ENCODE measurements at regions not wholly inside any gene's neighbourhood (a gene's known extent, or its start where the extent isn't known, plus 50 kb on each side); places are given as distances from the start of the nearest gene placed in this dataset.

DNA sequence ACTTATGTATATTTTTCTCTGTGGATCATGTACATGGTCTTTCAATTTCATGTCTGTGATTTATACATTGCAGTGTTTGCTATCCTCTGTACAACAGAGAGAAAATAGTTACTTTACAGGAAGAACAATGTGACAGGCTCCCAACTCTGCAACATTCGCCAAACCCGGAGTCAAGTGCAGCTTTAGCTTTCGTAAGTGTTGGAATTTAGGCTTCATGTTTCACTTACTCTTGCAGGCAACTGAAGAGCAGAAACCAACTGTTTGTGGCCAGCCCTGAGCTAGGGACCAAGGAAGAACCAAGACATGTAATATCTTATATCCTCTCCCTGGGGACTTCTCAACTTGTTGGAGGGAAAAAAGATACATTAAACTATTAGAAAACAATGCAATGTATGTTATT lies 147.9 kb downstream of the C5orf15 start:
- DNase-seq (ENCODE audit: extremely low spot score): no peak
- Histone ChIP-seq H3K27me3 (peaks cover 0 to 4% (median 0%) of the 10 kb centered on the region in 4 donors), H3K4me3 (no peak overlapping the region), H3K9me3 (no peaks in the 10 kb centered on the region), H3K36me3 (no peaks in the 10 kb centered on the region), H3K4me1 (peaks cover 8 to 19% (median 17%) of the 10 kb centered on the region in 4 donors), H3K27ac (replicated peaks in 1 of 4) (no peak overlapping the region)
- 43% methylated on average over 3 of the region's 3 CpGs for WGBS
- intact Hi-C loops (cut with DNase I): no loop called here
- TF ChIP-seq POLR2AphosphoS5 (IDR thresholded peaks at IDR 0.05) (no peak), CTCF (IDR thresholded peaks at IDR 0.05) (no peak), EP300 (IDR thresholded peaks at IDR 0.05) (no peak), POLR2A (IDR thresholded peaks at IDR 0.05; ENCODE audit: low read depth) (no peak)

- H3K27ac ChIP-seq (replicated peaks in 1 of 4): no peak overlapping the region
- no peak overlapping the region for H3K4me3 ChIP-seq
- DNase-seq (ENCODE audit: extremely low spot score): no peak
Observed at GRCh38 chr5:133819977-133820471, 148.4 kb downstream of the C5orf15 start.

DNA sequence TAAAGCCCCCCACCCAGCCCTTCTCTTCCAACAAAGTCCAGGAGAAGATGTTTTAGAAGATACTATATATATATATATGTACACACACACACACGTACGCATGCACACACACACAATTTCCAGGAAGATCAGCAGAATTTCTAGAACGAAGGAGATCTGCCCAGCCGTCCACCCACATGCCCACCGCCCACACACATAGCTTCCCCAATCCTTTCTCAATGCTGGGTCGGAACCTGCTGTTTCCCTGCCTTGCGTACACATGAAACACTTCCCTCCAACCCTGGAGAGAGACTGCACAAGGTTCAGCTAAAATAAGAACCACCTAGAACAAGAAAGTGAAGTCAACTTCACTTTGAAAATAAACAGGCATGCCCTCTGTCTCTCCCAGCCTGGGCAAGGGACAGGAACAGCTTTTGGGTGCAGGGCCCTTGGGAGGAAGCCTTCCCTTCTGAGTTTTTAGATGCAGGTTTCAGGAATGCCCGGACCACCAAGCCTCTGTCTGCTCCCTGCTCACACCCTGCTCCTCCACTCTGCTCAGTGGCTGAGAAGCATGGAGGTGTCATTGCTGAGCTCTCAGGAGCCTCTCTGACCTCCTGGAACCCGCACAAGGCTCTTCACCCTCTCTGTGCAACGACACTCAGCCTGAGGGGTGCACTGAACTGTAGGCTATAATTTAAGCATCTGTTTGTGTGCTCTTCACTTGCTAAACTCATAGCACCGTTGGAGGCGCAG lies 149.4 kb downstream of the C5orf15 start:
- no peak overlapping the region for H3K27ac ChIP-seq (replicated peaks in 1 of 4)
- H3K4me1 ChIP-seq: peaks cover 8 to 19% (median 17%) of the 10 kb centered on the region in 4 donors
- TF ChIP-seq POLR2AphosphoS5 (IDR thresholded peaks at IDR 0.05) (no peak), CTCF (IDR thresholded peaks at IDR 0.05) (no peak), POLR2A (IDR thresholded peaks at IDR 0.05; ENCODE audit: low read depth) (no peak), EP300 (IDR thresholded peaks at IDR 0.05) (no peak)
- H3K9me3 ChIP-seq: no peaks in the 10 kb centered on the region
- no peak for DNase-seq (ENCODE audit: extremely low spot score)
- H3K36me3 ChIP-seq: no peaks in the 10 kb centered on the region
- WGBS: 77% methylated on average over 12 of the region's 12 CpGs
- H3K27me3 ChIP-seq: peaks cover 0 to 4% (median 0%) of the 10 kb centered on the region in 4 donors
- intact Hi-C loops (cut with DNase I): no loop called here
- H3K4me3 ChIP-seq: no peak overlapping the region

More at GRCh38 chr5:133819977-133820471, 148.4 kb downstream of the C5orf15 start:
- H3K9me3 ChIP-seq: no peaks in the 10 kb centered on the region
- intact Hi-C loops (cut with DNase I): no loop called here
- no peaks in the 10 kb centered on the region for H3K36me3 ChIP-seq
- peaks cover 8 to 19% (median 17%) of the 10 kb centered on the region in 4 donors for H3K4me1 ChIP-seq
- peaks cover 0 to 4% (median 0%) of the 10 kb centered on the region in 4 donors for H3K27me3 ChIP-seq
- 44% methylated on average over 11 of the region's 11 CpGs for WGBS
- no peak for TF ChIP-seq CTCF (IDR thresholded peaks at IDR 0.05)
- no peak for TF ChIP-seq POLR2AphosphoS5 (IDR thresholded peaks at IDR 0.05)
- no peak for TF ChIP-seq EP300 (IDR thresholded peaks at IDR 0.05)
- no peak for TF ChIP-seq POLR2A (IDR thresholded peaks at IDR 0.05; ENCODE audit: low read depth)

DNA sequence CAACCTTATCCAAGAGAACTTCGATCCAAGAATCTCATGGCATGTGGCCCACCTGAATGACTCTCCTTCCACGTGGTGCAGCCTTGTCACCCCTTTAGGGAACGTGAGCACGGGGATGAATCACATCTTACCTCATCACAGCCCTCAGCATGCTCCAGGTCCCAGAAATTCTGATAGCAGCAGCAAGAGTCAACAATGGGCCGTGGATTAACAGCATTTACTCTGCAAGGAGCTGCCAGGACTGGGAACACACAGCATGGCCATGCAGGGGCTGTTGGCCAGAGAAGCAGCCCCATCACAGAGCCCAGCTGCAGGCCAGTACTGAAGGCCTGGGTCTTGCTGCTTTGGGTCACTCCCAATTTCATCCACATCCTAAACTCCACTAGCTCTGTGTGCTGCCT lies 150.4 kb downstream of the C5orf15 start:
- intact Hi-C loops (cut with DNase I): no loop called here
- Histone ChIP-seq H3K27ac (replicated peaks in 1 of 4) (no peak overlapping the region), H3K9me3 (no peaks in the 10 kb centered on the region), H3K4me1 (peaks cover 8 to 19% (median 17%) of the 10 kb centered on the region in 4 donors), H3K4me3 (no peak overlapping the region), H3K36me3 (no peaks in the 10 kb centered on the region), H3K27me3 (peaks cover 0 to 4% (median 0%) of the 10 kb centered on the region in 4 donors)
- TF ChIP-seq POLR2A (IDR thresholded peaks at IDR 0.05; ENCODE audit: low read depth) (no peak), POLR2AphosphoS5 (IDR thresholded peaks at IDR 0.05) (peak in 1 of 2 donors; percentile 17)
- DNase-seq (ENCODE audit: extremely low spot score): no peak
- 57% methylated on average over 5 of the region's 5 CpGs for WGBS

- WGBS: 93% methylated on average over 2 of the region's 2 CpGs
- no peak overlapping the region for H3K4me3 ChIP-seq
- H3K27me3 ChIP-seq: peaks cover 0 to 9% (median 0%) of the 10 kb centered on the region in 4 donors
- H3K36me3 ChIP-seq: no peaks in the 10 kb centered on the region
- peaks cover 8 to 19% (median 17%) of the 10 kb centered on the region in 4 donors for H3K4me1 ChIP-seq
- intact Hi-C loops (cut with DNase I): no loop called here
- H3K9me3 ChIP-seq: no peaks in the 10 kb centered on the region
- DNase-seq (ENCODE audit: extremely low spot score): no peak
- no peak for TF ChIP-seq POLR2A (IDR thresholded peaks at IDR 0.05; ENCODE audit: low read depth)
- TF ChIP-seq EP300 (IDR thresholded peaks at IDR 0.05): no peak
- no peak for TF ChIP-seq CTCF (IDR thresholded peaks at IDR 0.05)
- TF ChIP-seq POLR2AphosphoS5 (IDR thresholded peaks at IDR 0.05): no peak
- H3K27ac ChIP-seq (replicated peaks in 1 of 4): no peak overlapping the region
Observed at GRCh38 chr5:133817456-133817855, 151.0 kb downstream of the C5orf15 start.
